Neural cell (in vitro differentiated cells): ENCODE measurements at regions not wholly inside any gene's neighbourhood (a gene's known extent, or its start where the extent isn't known, plus 50 kb on each side); places are given as distances from the start of the nearest gene placed in this dataset.

Experiments used
- EP300 ChIP-seq: fragments of 450-650 bp; conservative IDR thresholded peaks from 2 replicates; pipeline ENCODE4 v1.6.1; 2014; ENCODE audit warnings: antibody characterized with exemption, mild to moderate bottlenecking, moderate library complexity; ENCODE audit not compliant: poor library complexity, severe bottlenecking
- EZH2 ChIP-seq: fragments of 200-600, 300-800 bp; shearing (Covaris generic), sonication (generic); IDR thresholded peaks from 2 replicates; pipeline ENCODE4 v1.6.1; 2014; ENCODE audit warnings: antibody characterized with exemption, low read length, borderline replicate concordance, mild to moderate bottlenecking; ENCODE audit not compliant: insufficient read depth, poor library complexity, severe bottlenecking
- MXI1 ChIP-seq: fragments of 450-650 bp; conservative IDR thresholded peaks from 2 replicates; pipeline ENCODE4 v1.6.1; 2014; ENCODE audit warnings: antibody characterized with exemption, mild to moderate bottlenecking; ENCODE audit not compliant: poor library complexity, severe bottlenecking
- POLR2AphosphoS5 ChIP-seq: IDR thresholded peaks from 2 replicates; pipeline ENCODE4 v1.6.1; 2012
- RAD21 ChIP-seq: fragments of 450-650 bp; conservative IDR thresholded peaks from 2 replicates; pipeline ENCODE4 v1.6.1; 2014; ENCODE audit warnings: antibody characterized with exemption, mild to moderate bottlenecking, moderate library complexity
- SMC3 ChIP-seq: fragments of 450-650 bp; conservative IDR thresholded peaks from 2 replicates; pipeline ENCODE4 v1.6.1; 2014; ENCODE audit warnings: antibody characterized with exemption, mild to moderate bottlenecking, moderate library complexity; ENCODE audit not compliant: poor library complexity
- TAF1 ChIP-seq: IDR thresholded peaks from 2 replicates; pipeline ENCODE4 v1.6.1; 2012; ENCODE audit warnings: low read depth
- TF ChIP-seq, protein P1 (sequence below): fragments of 450-650 bp; IDR thresholded peaks from 2 replicates; pipeline ENCODE4 v1.5.1; 2014; ENCODE audit warnings: antibody characterized with exemption, mild to moderate bottlenecking, moderate library complexity; ENCODE audit not compliant: poor library complexity, severe bottlenecking
- TF ChIP-seq, protein P2 (sequence below): IDR thresholded peaks from 2 replicates; pipeline ENCODE4 v1.6.1; 2012; ENCODE audit warnings: borderline replicate concordance

DNA sequence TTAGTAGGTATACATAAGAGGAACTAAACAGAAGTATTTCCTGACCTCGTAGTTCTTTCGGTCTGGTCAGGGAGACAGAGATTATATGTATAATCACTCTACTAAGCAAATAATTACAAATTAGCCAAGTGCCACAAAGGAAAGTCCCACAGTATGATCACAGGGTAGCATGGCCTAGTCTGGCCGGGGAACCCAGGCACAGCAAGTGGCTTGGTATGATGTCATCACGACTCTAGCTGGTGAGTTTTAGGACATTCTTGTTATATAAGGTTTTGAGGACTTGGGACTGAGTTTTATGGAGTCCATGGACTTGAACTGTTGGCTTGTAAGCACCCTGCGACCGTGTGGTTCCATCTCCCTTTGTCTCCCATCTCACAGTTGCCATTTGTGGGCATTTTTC is 316.5 kb upstream of the ZFHX3 start:
- TF ChIP-seq, protein P1, sequence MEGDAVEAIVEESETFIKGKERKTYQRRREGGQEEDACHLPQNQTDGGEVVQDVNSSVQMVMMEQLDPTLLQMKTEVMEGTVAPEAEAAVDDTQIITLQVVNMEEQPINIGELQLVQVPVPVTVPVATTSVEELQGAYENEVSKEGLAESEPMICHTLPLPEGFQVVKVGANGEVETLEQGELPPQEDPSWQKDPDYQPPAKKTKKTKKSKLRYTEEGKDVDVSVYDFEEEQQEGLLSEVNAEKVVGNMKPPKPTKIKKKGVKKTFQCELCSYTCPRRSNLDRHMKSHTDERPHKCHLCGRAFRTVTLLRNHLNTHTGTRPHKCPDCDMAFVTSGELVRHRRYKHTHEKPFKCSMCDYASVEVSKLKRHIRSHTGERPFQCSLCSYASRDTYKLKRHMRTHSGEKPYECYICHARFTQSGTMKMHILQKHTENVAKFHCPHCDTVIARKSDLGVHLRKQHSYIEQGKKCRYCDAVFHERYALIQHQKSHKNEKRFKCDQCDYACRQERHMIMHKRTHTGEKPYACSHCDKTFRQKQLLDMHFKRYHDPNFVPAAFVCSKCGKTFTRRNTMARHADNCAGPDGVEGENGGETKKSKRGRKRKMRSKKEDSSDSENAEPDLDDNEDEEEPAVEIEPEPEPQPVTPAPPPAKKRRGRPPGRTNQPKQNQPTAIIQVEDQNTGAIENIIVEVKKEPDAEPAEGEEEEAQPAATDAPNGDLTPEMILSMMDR: no peak
- no peak for TF ChIP-seq EZH2
- TF ChIP-seq EP300: no peak
- TF ChIP-seq TAF1: no peak
- no peak for TF ChIP-seq RAD21
- TF ChIP-seq, protein P2, sequence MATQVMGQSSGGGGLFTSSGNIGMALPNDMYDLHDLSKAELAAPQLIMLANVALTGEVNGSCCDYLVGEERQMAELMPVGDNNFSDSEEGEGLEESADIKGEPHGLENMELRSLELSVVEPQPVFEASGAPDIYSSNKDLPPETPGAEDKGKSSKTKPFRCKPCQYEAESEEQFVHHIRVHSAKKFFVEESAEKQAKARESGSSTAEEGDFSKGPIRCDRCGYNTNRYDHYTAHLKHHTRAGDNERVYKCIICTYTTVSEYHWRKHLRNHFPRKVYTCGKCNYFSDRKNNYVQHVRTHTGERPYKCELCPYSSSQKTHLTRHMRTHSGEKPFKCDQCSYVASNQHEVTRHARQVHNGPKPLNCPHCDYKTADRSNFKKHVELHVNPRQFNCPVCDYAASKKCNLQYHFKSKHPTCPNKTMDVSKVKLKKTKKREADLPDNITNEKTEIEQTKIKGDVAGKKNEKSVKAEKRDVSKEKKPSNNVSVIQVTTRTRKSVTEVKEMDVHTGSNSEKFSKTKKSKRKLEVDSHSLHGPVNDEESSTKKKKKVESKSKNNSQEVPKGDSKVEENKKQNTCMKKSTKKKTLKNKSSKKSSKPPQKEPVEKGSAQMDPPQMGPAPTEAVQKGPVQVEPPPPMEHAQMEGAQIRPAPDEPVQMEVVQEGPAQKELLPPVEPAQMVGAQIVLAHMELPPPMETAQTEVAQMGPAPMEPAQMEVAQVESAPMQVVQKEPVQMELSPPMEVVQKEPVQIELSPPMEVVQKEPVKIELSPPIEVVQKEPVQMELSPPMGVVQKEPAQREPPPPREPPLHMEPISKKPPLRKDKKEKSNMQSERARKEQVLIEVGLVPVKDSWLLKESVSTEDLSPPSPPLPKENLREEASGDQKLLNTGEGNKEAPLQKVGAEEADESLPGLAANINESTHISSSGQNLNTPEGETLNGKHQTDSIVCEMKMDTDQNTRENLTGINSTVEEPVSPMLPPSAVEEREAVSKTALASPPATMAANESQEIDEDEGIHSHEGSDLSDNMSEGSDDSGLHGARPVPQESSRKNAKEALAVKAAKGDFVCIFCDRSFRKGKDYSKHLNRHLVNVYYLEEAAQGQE: no peak
- no peak for TF ChIP-seq SMC3
- no peak for TF ChIP-seq POLR2AphosphoS5
- no peak for TF ChIP-seq MXI1
